ENCODE measurements at regions not wholly inside any gene's neighbourhood (a gene's known extent, or its start where the extent isn't known, plus 50 kb on each side); places are given as distances from the start of the nearest gene placed in this dataset.

- no peak for DNase-seq
Observed at GRCh38 chr11:8321876-8322275, 58.2 kb upstream of the LMO1 start.

DNA sequence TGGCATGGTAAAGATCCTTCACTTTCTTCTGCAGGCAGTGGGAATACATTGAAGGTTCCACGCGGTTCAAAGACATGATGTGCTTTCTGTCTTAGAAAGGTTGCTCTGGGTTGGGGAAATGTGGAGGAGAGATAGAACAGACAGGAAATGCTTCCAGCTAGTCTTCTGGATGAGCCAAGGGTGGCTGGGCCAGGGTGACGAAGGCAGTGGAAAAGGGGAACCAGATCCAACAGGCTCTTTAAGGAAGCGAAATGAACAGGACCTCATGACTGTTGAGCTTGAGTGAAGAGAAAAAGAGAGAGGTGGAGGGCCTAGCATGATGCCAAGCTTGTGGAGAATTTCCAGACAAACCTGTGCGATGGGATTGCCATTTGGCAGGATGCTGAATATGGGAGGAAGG lies 56.4 kb upstream of the LMO1 start:
- DNase-seq, result no peak

DNA sequence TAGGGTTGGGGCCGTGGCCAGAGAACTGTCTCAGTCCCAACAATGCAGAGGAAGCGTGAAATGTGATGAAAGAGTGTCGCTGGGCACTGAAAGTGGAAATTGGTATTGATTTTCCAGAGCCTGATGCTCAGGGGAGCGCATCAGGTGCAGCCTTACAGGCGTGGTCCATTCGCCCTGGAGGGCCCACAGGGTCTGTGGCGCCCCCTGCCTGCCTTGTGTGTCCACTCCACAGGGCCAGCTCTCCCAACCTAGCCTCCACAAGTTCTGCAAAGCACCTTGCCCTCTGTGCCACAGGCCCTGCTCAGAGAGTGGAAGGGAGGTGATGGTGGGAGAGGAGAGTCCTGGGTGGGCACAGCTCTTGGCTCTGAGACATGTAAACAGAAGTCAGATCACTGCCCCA lies 54.9 kb upstream of the LMO1 start:
- no peak for DNase-seq

DNA sequence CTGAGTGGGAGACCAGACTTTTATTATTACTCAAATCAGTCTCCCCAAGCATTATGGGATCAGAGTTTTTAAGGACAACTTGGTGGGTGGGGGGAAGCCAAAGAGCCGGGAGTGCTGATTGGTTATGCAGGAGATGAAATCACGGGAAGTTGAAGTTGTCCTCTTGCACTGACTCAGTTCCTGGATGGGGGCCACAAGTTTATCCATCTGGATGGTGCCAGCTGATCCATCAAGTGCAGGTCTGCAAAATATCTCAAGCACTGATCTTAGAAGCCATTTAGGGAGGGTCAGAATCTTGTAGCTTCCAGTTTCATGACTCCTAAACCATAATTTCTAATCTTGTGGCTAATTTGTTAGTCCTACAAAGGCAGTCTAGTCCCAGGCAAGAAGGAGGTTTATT lies 53.5 kb upstream of the LMO1 start:
- no peak for DNase-seq

DNA sequence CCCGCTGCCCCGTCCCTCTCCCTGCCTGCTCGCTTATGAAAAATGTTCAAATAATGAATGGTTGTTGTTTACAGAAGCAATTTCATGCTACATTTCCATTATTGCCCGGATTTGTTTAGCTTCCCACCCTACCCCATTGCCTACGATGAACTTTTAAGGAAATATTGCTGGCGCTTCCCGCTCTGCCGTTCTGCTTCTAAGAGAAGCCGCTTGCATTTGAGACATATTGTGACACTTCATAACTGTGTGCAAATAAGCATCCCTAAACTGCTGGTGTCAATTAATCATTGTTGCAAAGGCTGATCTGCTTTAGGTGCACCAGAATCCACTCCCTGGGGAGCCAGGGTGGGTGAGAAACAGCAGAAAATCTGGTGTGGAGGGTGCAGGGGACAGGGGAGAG lies 52.3 kb upstream of the LMO1 start:
- DNase-seq, result no peak

GRCh38 chr11:8315463-8315862 lies 51.8 kb upstream of the LMO1 start:
- DNase-seq, result no peak

- no peak for DNase-seq
Observed at GRCh38 chr11:8314916-8315315, 51.2 kb upstream of the LMO1 start.

GRCh38 chr11:8313504-8314090 lies 49.9 kb upstream of the LMO1 start:
- DNase-seq, result no peak
